GM23338 (cell line): ENCODE measurements at regions not wholly inside any gene's neighbourhood (a gene's known extent, or its start where the extent isn't known, plus 50 kb on each side); places are given as distances from the start of the nearest gene placed in this dataset.

ENCODE experiments used
- ATAC-seq: fragments of 200-7000 bp; cut with Tn5 transposase; 3 replicates; pipeline ENCODE4 v1.9.1; 2020
- DNase-seq: peaks from one replicate; pipeline ENCODE4 v3.0.0-alpha.2; 2015; ENCODE audit warnings: low spot score
- H2AFZ ChIP-seq: fragments of 200-600 bp; sonication (generic); 2 replicates; pipeline ENCODE4 v1.8.0; 2016; ENCODE audit warnings: antibody characterized with exemption, mild to moderate bottlenecking, moderate library complexity
- H3F3A ChIP-seq: fragments of 200-600 bp; sonication (generic); replicated peaks from 2 replicates; pipeline ENCODE4 v1.8.0; 2017; ENCODE audit warnings: antibody characterized with exemption, mixed run types, low read depth
- H3K27ac ChIP-seq: fragments of 200-600 bp; sonication (generic); 2 replicates; pipeline ENCODE4 v1.6.1; 2016; ENCODE audit warnings: low read depth
- H3K27me3 ChIP-seq: fragments of 200-600 bp; sonication (generic); 2 replicates; pipeline ENCODE4 v1.8.0; 2016; ENCODE audit warnings: mild to moderate bottlenecking, mixed run types, moderate library complexity; ENCODE audit not compliant: insufficient read depth
- H3K36me3 ChIP-seq: fragments of 200-600 bp; sonication (generic); 2 replicates; pipeline ENCODE4 v1.8.0; 2016; ENCODE audit warnings: mild to moderate bottlenecking; ENCODE audit not compliant: insufficient read depth
- H3K4me1 ChIP-seq: fragments of 200-600 bp; sonication (generic); 2 replicates; pipeline ENCODE4 v1.8.0; 2016; ENCODE audit warnings: mild to moderate bottlenecking, moderate library complexity; ENCODE audit not compliant: insufficient read depth
- H3K4me2 ChIP-seq: fragments of 200-600 bp; sonication (generic); 2 replicates; pipeline ENCODE4 v1.7.1; 2017; ENCODE audit warnings: mixed run types
- H3K4me3 ChIP-seq: fragments of 200-600 bp; sonication (generic); 2 replicates; pipeline ENCODE4 v1.6.1; 2016; ENCODE audit warnings: mixed run types
- H3K79me2 ChIP-seq: fragments of 200-600 bp; sonication (generic); replicated peaks from 2 replicates; pipeline ENCODE4 v1.8.0; 2017; ENCODE audit warnings: mild to moderate bottlenecking; ENCODE audit not compliant: insufficient read depth
- H3K9me2 ChIP-seq: fragments of 200-600 bp; sonication (generic); 2 replicates; pipeline ENCODE4 v1.8.0; 2017; ENCODE audit not compliant: insufficient read depth
- H4K20me1 ChIP-seq: fragments of 200-600 bp; sonication (generic); replicated peaks from 2 replicates; pipeline ENCODE4 v1.8.0; 2017; ENCODE audit warnings: mild to moderate bottlenecking; ENCODE audit not compliant: insufficient read depth
- H3K27ac Mint-ChIP-seq: 2 replicates; pipeline ENCODE4 v1.8.0; 2020; ENCODE audit warnings: inconsistent platforms, mild to moderate bottlenecking, moderate library complexity, mixed read lengths
- H3K27me3 Mint-ChIP-seq: 3 replicates; pipeline ENCODE4 v1.8.0; 2022; ENCODE audit warnings: low read depth, mild to moderate bottlenecking, moderate library complexity, mixed read lengths, inconsistent platforms; ENCODE audit not compliant: insufficient read depth, poor library complexity
- H3K36me3 Mint-ChIP-seq: 3 replicates; pipeline ENCODE4 v1.8.0; 2021; ENCODE audit warnings: low read depth, mild to moderate bottlenecking, inconsistent platforms, moderate library complexity, mixed read lengths
- H3K4me1 Mint-ChIP-seq: 3 replicates; pipeline ENCODE4 v1.8.0; 2020; ENCODE audit warnings: mild to moderate bottlenecking, inconsistent platforms, mixed read lengths
- H3K4me3 Mint-ChIP-seq: 3 replicates; pipeline ENCODE4 v1.8.0; 2021; ENCODE audit warnings: moderate library complexity, mild to moderate bottlenecking, inconsistent platforms, mixed read lengths
- H3K9me3 Mint-ChIP-seq: 3 replicates; pipeline ENCODE4 v1.8.0; 2020; ENCODE audit warnings: moderate library complexity, mild to moderate bottlenecking, inconsistent platforms, mixed read lengths
- CREB1 ChIP-seq: fragments of 250-450 bp; sonication (Bioruptor Pico); IDR thresholded peaks from 2 replicates; pipeline ENCODE4 v1.5.0; 2020; ENCODE audit warnings: low read depth, mild to moderate bottlenecking, moderate library complexity
- CTCF ChIP-seq, 2 experiments: fragments of 200-600 bp in 1 of 2; sonication (generic) in 1 of 2; conservative IDR thresholded peaks; 2 replicates each; pipeline versions ENCODE4 v1.5.1 to v1.6.1; 2016 to 2017; ENCODE audit warnings: antibody characterized with exemption in 2 of 2, low read depth in 2 of 2, mild to moderate bottlenecking in 2 of 2, moderate library complexity in 1 of 2
- EZH2 ChIP-seq: fragments of 200-600 bp; sonication (generic); IDR thresholded peaks from one replicate; pipeline ENCODE4 v1.8.0; 2017; ENCODE audit warnings: antibody characterized with exemption, mild to moderate bottlenecking, low read depth; ENCODE audit not compliant: unreplicated experiment
- EZH2phosphoT487 ChIP-seq: fragments of 200-600 bp; sonication (generic); IDR thresholded peaks from one replicate; pipeline ENCODE4 v1.8.1; 2018; ENCODE audit warnings: antibody characterized with exemption; ENCODE audit not compliant: unreplicated experiment
- JUNB ChIP-seq: IDR thresholded peaks from one replicate; pipeline ENCODE4 v1.6.1; 2016; ENCODE audit warnings: antibody characterized with exemption; ENCODE audit not compliant: unreplicated experiment
- NANOG ChIP-seq: IDR thresholded peaks from 2 replicates; pipeline ENCODE4 v1.6.1; 2016; ENCODE audit warnings: antibody characterized with exemption, borderline replicate concordance
- REST ChIP-seq: IDR thresholded peaks from one replicate; pipeline ENCODE4 v1.6.1; 2018; ENCODE audit warnings: antibody characterized with exemption; ENCODE audit not compliant: unreplicated experiment
- STAT1 ChIP-seq: IDR thresholded peaks from one replicate; pipeline ENCODE4 v1.6.1; 2016; ENCODE audit warnings: antibody characterized with exemption; ENCODE audit not compliant: unreplicated experiment
- ZNF114 ChIP-seq: fragments of 250-450 bp; sonication (Bioruptor Pico); IDR thresholded peaks from 2 replicates; pipeline ENCODE4 v1.5.0; 2020; ENCODE audit warnings: mild to moderate bottlenecking, moderate library complexity
- ZNF331 ChIP-seq: fragments of 250-450 bp; sonication (Bioruptor Pico); IDR thresholded peaks from 2 replicates; pipeline ENCODE4 v1.5.0; 2020; ENCODE audit warnings: low read depth, mild to moderate bottlenecking, moderate library complexity
- ZNF462 ChIP-seq: fragments of 250-450 bp; sonication (Bioruptor Pico); IDR thresholded peaks from 2 replicates; pipeline ENCODE4 v1.5.0; 2020; ENCODE audit warnings: mild to moderate bottlenecking, moderate library complexity

GRCh38 chr10:8405596-8405995, 351.1 kb downstream of the GATA3 start:
- no peak overlapping the region for H3K4me3 Mint-ChIP-seq
- Histone ChIP-seq H2AFZ (no peak overlapping the region), H3K79me2 (no peaks in the 10 kb centered on the region), H3K27me3 (no peaks in the 10 kb centered on the region), H3K4me3 (no peak overlapping the region), H3K27ac (no peak overlapping the region), H3K4me1 (peaks cover 12% of the 10 kb centered on the region; the same call in 1 of the 2 replicates), H3F3A (no peaks in the 10 kb centered on the region), H3K36me3 (no peaks in the 10 kb centered on the region), H3K4me2 (no peak overlapping the region), H4K20me1 (no peaks in the 10 kb centered on the region), H3K9me2 (no peaks in the 10 kb centered on the region)
- H3K27me3 Mint-ChIP-seq: peaks cover 2% of the 10 kb centered on the region
- no peak overlapping the region for H3K27ac Mint-ChIP-seq
- no peaks in the 10 kb centered on the region for H3K36me3 Mint-ChIP-seq
- no peak for DNase-seq
- H3K4me1 Mint-ChIP-seq: peaks cover 25% of the 10 kb centered on the region
- no peak for TF ChIP-seq EZH2
- ATAC-seq: no peak
- no peaks in the 10 kb centered on the region for H3K9me3 Mint-ChIP-seq

- Histone ChIP-seq H3K4me3 (no peak overlapping the region), H3F3A (no peaks in the 10 kb centered on the region)
- no peaks in the 10 kb centered on the region for H3K9me3 Mint-ChIP-seq
- TF ChIP-seq EZH2 (no peak), ZNF462 (CRISPR knock-in tag) (no peak), REST (no peak), CTCF (conservative IDR thresholded peaks at IDR 0.05; ENCODE audit: low read depth in 2 of 2) (no peak), EZH2phosphoT487 (no peak), STAT1 (no peak), ZNF114 (CRISPR knock-in tag) (no peak), CREB1 (CRISPR knock-in tag) (no peak), NANOG (no peak), ZNF331 (CRISPR knock-in tag) (no peak), JUNB (no peak)
Observed at GRCh38 chr10:8407501-8408021, 353.1 kb downstream of the GATA3 start.

More at GRCh38 chr10:8407501-8408021, 353.1 kb downstream of the GATA3 start:
- no peaks in the 10 kb centered on the region for H3K36me3 Mint-ChIP-seq
- peak; percentile 59 for ATAC-seq
- no peaks in the 10 kb centered on the region for H3K9me2 ChIP-seq
- H3K4me2 ChIP-seq: no peak overlapping the region
- no peaks in the 10 kb centered on the region for H4K20me1 ChIP-seq
- H3K4me1 ChIP-seq: 0 out of 2 replicates have a peak, but pooled peaks cover 7% of the 10 kb centered on the region
- no peaks in the 10 kb centered on the region for H3K79me2 ChIP-seq
- no peak overlapping the region for H3K27ac Mint-ChIP-seq
- no peaks in the 10 kb centered on the region for H3K27me3 ChIP-seq
- DNase-seq: no peak
- no peak overlapping the region for H3K4me3 Mint-ChIP-seq
- H2AFZ ChIP-seq: no peak overlapping the region
- peaks cover 20% of the 10 kb centered on the region; the same call in 2 of the 3 replicates for H3K4me1 Mint-ChIP-seq
- H3K27me3 Mint-ChIP-seq: peaks cover 2% of the 10 kb centered on the region
- H3K36me3 ChIP-seq: no peaks in the 10 kb centered on the region
- H3K27ac ChIP-seq: no peak overlapping the region
